GM19452 (cell line): ENCODE measurements at regions not wholly inside any gene's neighbourhood (a gene's known extent, or its start where the extent isn't known, plus 50 kb on each side); places are given as distances from the start of the nearest gene placed in this dataset.
"Not testable (repeated sequence)": the region's sequence is repeated elsewhere in the genome, so short reads cannot be mapped to it uniquely, and the experiment has no call there.

Experiments used
- ATAC-seq: cut with Tn5 transposase; IDR thresholded peaks from one replicate; pipeline ENCODE4 v1.9.1; 2021; ENCODE audit not compliant: unreplicated experiment

GRCh38 chr21:17195976-17196375 lies 316.9 kb upstream of the CXADR start:
- no peak for ATAC-seq

GRCh38 chr21:17196623-17197022 lies 316.2 kb upstream of the CXADR start:
- ATAC-seq, result no peak

GRCh38 chr21:17197996-17198395 lies 314.8 kb upstream of the CXADR start:
- ATAC-seq, result no peak

GRCh38 chr21:17200250-17200649 lies 312.6 kb upstream of the CXADR start:
- no peak for ATAC-seq

- no peak for ATAC-seq
Observed at GRCh38 chr21:17201741-17202260, 311.0 kb upstream of the CXADR start.

- ATAC-seq, result no peak
Observed at GRCh38 chr21:17214801-17215200, 298.0 kb upstream of the CXADR start.

GRCh38 chr21:17219050-17219449 lies 293.8 kb upstream of the CXADR start:
- ATAC-seq, result not testable (repeated sequence)

GRCh38 chr21:17231124-17231523 lies 281.7 kb upstream of the CXADR start:
- ATAC-seq, result no peak

- no peak for ATAC-seq
Observed at GRCh38 chr21:17231771-17232170, 281.1 kb upstream of the CXADR start.

- no peak for ATAC-seq
Observed at GRCh38 chr21:17238468-17238867, 274.4 kb upstream of the CXADR start.

GRCh38 chr21:17250778-17251241 lies 262.0 kb upstream of the CXADR start:
- ATAC-seq, result no peak

GRCh38 chr21:17257784-17258183 lies 255.1 kb upstream of the CXADR start:
- no peak for ATAC-seq

GRCh38 chr21:17264182-17264581 lies 248.7 kb upstream of the CXADR start:
- ATAC-seq, result no peak

- ATAC-seq, result no peak
Observed at GRCh38 chr21:17269760-17270159, 243.1 kb upstream of the CXADR start.

- ATAC-seq, result no peak
Observed at GRCh38 chr21:17270229-17270628, 242.6 kb upstream of the CXADR start.

GRCh38 chr21:17279663-17280062 lies 233.2 kb upstream of the CXADR start:
- no peak for ATAC-seq

GRCh38 chr21:17293016-17293562 lies 219.8 kb upstream of the CXADR start:
- ATAC-seq, result not testable (repeated sequence)

GRCh38 chr21:17295997-17296396 lies 216.8 kb upstream of the CXADR start:
- no peak for ATAC-seq

GRCh38 chr21:17299576-17299975 lies 213.3 kb upstream of the CXADR start:
- not testable (repeated sequence) for ATAC-seq

- not testable (repeated sequence) for ATAC-seq
Observed at GRCh38 chr21:17327715-17328114, 185.1 kb upstream of the CXADR start.

- ATAC-seq, result no peak
Observed at GRCh38 chr21:17334484-17334883, 178.4 kb upstream of the CXADR start.

GRCh38 chr21:17340081-17340480 lies 172.8 kb upstream of the CXADR start:
- ATAC-seq, result no peak

GRCh38 chr21:17343055-17343454 lies 169.8 kb upstream of the CXADR start:
- no peak for ATAC-seq
